C4-2B (cell line): ENCODE measurements at regions not wholly inside any gene's neighbourhood (a gene's known extent, or its start where the extent isn't known, plus 50 kb on each side); places are given as distances from the start of the nearest gene placed in this dataset.

Experiments used
- ZFX ChIP-seq: fragments of 450-650 bp; IDR thresholded peaks from 2 replicates; pipeline ENCODE4 v1.6.1; 2017
- TF ChIP-seq, protein P1 (sequence below): fragments of 450-650 bp; conservative IDR thresholded peaks from 2 replicates; pipeline ENCODE4 v1.5.1; 2017; ENCODE audit warnings: mild to moderate bottlenecking

DNA sequence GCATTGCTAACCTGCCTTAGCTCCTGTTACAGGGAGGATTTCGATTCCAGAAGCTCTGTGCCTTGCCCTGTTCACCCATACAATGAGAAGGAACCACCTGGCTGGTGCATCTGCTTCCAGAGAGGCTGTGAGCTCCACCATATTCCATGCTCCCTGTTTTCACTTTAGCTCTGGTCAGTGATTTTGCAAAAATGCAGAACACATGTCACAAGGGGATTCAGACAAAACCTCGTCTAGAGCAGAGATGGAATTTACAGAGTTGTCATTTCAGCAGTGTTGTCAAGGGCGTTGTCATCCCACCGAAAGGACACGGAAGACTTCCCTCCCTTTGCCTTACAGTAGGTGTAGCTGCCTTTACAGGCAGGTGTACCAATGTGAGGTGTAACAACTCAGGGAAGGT is 223.0 kb upstream of the ARID1B start:
- TF ChIP-seq, protein P1, sequence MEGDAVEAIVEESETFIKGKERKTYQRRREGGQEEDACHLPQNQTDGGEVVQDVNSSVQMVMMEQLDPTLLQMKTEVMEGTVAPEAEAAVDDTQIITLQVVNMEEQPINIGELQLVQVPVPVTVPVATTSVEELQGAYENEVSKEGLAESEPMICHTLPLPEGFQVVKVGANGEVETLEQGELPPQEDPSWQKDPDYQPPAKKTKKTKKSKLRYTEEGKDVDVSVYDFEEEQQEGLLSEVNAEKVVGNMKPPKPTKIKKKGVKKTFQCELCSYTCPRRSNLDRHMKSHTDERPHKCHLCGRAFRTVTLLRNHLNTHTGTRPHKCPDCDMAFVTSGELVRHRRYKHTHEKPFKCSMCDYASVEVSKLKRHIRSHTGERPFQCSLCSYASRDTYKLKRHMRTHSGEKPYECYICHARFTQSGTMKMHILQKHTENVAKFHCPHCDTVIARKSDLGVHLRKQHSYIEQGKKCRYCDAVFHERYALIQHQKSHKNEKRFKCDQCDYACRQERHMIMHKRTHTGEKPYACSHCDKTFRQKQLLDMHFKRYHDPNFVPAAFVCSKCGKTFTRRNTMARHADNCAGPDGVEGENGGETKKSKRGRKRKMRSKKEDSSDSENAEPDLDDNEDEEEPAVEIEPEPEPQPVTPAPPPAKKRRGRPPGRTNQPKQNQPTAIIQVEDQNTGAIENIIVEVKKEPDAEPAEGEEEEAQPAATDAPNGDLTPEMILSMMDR, result no peak
- TF ChIP-seq ZFX, result no peak
